Uterus (tissue), 2 donors: ENCODE measurements at regions not wholly inside any gene's neighbourhood (a gene's known extent, or its start where the extent isn't known, plus 50 kb on each side); places are given as distances from the start of the nearest gene placed in this dataset.

Source experiments
- CTCF ChIP-seq, 4 experiments: fragments of 200-600 bp in 2 of 4; fragments of 450-650 bp in 2 of 4; sonication (generic) in 2 of 4; IDR thresholded peaks; one replicate each; pipeline ENCODE4 v1.5.1; 2016 to 2019; ENCODE audit warnings: antibody characterized with exemption in 4 of 4, mild to moderate bottlenecking in 2 of 4, moderate library complexity in 1 of 4
- POLR2A ChIP-seq, 2 donors: fragments of 450-650 bp; IDR thresholded peaks; one replicate each; pipeline ENCODE4 v1.6.1; 2016; ENCODE audit warnings: antibody characterized with exemption in 2 of 2, mild to moderate bottlenecking in 1 of 2, moderate library complexity in 1 of 2

- TF ChIP-seq CTCF (IDR thresholded peaks at IDR 0.05): no peak
- TF ChIP-seq POLR2A (IDR thresholded peaks at IDR 0.05): no peak
Observed at GRCh38 chr10:44249490-44249889, 135.4 kb downstream of the CXCL12 start.
